HepG2 (cell line): ENCODE measurements at regions not wholly inside any gene's neighbourhood (a gene's known extent, or its start where the extent isn't known, plus 50 kb on each side); places are given as distances from the start of the nearest gene placed in this dataset.

Experiments used
- ATAC-seq: fragments of 200-7000 bp; cut with Tn5 transposase; 3 replicates; pipeline ENCODE4 v1.9.1; 2020; ENCODE audit warnings: mild to moderate bottlenecking, moderate library complexity
- BruUV-seq: library from RNA; stranded (reverse); fragments of 400-500 nt; replicated peaks from 2 replicates; lab custom pipeline; 2021; lab: Mats Ljungman, UMichigan
- CTCF ChIA-PET: fragments of 300-600 bp; formaldehyde crosslinking; extraction: SDS; loops from one replicate; lab custom pipeline; 2021; ENCODE audit warnings: low total read pairs, inconsistent platforms, low intra/inter-chr PET ratio; lab: Yijun Ruan, JAX
- POLR2A ChIA-PET: fragments of 350-600 bp; sonication (Branson Sonifier 250); formaldehyde crosslinking; loops from one replicate; lab custom pipeline; 2020; ENCODE audit warnings: antibody characterized with exemption, inconsistent platforms; lab: Yijun Ruan, JAX
- DNase-seq: peaks from one replicate; pipeline ENCODE4 v3.0.0-alpha.2; 2015; ENCODE audit warnings: low spot score
- FAIRE-seq: peaks from 3 replicates; lab custom pipeline; 2011; peaks lifted over from hg19 to GRCh38; lab: Jason Lieb, UNC
- H2AFZ ChIP-seq: one replicate; pipeline ENCODE4 v1.6.1; 2011; ENCODE audit warnings: low read length, inconsistent platforms
- H3K27ac ChIP-seq: fragments of 300-600 bp; 3 replicates; pipeline ENCODE4 v1.8.0; 2011; ENCODE audit warnings: mixed run types, mild to moderate bottlenecking, mixed read lengths, low read length, inconsistent platforms; ENCODE audit not compliant: insufficient read depth; ENCODE audit errors: extremely low read length
- H3K27me3 ChIP-seq, 2 experiments: fragments of 200-600 bp in 1 of 2; 2 replicates in 1 of 2; 3 replicates in 1 of 2; pipeline versions ENCODE4 v1.6.0 to v1.8.0; 2011; ENCODE audit warnings: low read length in 2 of 2, mild to moderate bottlenecking in 2 of 2, moderate library complexity in 2 of 2, inconsistent platforms in 1 of 2; ENCODE audit not compliant: insufficient read depth in 2 of 2, control insufficient read depth in 1 of 2
- H3K36me3 ChIP-seq, 2 experiments: fragments of 200-600 bp in 1 of 2; replicated peaks in 1 of 2; 2 replicates in 1 of 2; 3 replicates in 1 of 2; pipeline versions ENCODE4 v1.5.1 to v1.8.0; 2011; ENCODE audit warnings: low read length in 2 of 2, inconsistent platforms in 1 of 2; ENCODE audit not compliant: insufficient read depth in 2 of 2, control insufficient read depth in 1 of 2
- H3K4me1 ChIP-seq: 2 replicates; pipeline ENCODE4 v1.5.1; 2012; ENCODE audit warnings: low read length, inconsistent platforms; ENCODE audit not compliant: insufficient read depth
- H3K4me2 ChIP-seq: 2 replicates; pipeline ENCODE4 v1.6.0; 2011; ENCODE audit warnings: low read depth, low read length, inconsistent platforms
- H3K4me3 ChIP-seq, 3 experiments: fragments of 200-600 bp in 1 of 3; sonication (generic), shearing (Covaris generic) in 1 of 3; replicated peaks in 1 of 3; 2 replicates each; pipeline ENCODE4 v1.5.1; 2011 to 2016; ENCODE audit warnings: low read length in 3 of 3, inconsistent platforms in 2 of 3, low read depth in 2 of 3, mild to moderate bottlenecking in 2 of 3, control low read depth in 1 of 3, mixed read lengths in 1 of 3; ENCODE audit not compliant: insufficient read depth in 1 of 3
- H3K79me2 ChIP-seq: one replicate; pipeline ENCODE4 v1.6.1; 2011; ENCODE audit warnings: low read length, inconsistent platforms; ENCODE audit not compliant: insufficient read depth
- H3K9ac ChIP-seq: 2 replicates; pipeline ENCODE4 v1.6.0; 2011; ENCODE audit warnings: mild to moderate bottlenecking, low read depth, low read length, inconsistent platforms; ENCODE audit not compliant: insufficient read depth
- H3K9me3 ChIP-seq: 2 replicates; pipeline ENCODE4 v1.5.1; 2012; ENCODE audit warnings: mild to moderate bottlenecking, low read length
- H4K20me1 ChIP-seq: 2 replicates; pipeline ENCODE4 v1.6.0; 2011; ENCODE audit warnings: inconsistent platforms, mild to moderate bottlenecking, low read length, moderate library complexity; ENCODE audit not compliant: insufficient read depth
- AKAP8 ChIP-seq: sonication (generic); formaldehyde crosslinking; IDR thresholded peaks from 2 replicates; pipeline ENCODE4 v1.5.1; 2020; ENCODE audit warnings: mild to moderate bottlenecking, missing genetic modification reagents
- ATRX ChIP-seq: sonication (generic); formaldehyde crosslinking; IDR thresholded peaks from 2 replicates; pipeline ENCODE4 v1.4.0; 2020; ENCODE audit warnings: missing genetic modification reagents, borderline replicate concordance
- E2F2 ChIP-seq: sonication (generic); formaldehyde crosslinking; IDR thresholded peaks from 2 replicates; pipeline ENCODE4 v1.4.0; 2020; ENCODE audit warnings: missing genetic modification reagents, borderline replicate concordance
- HDAC1 ChIP-seq: sonication (generic); formaldehyde crosslinking; IDR thresholded peaks from 2 replicates; pipeline ENCODE4 v1.5.1; 2020; ENCODE audit warnings: mild to moderate bottlenecking, missing genetic modification reagents
- HINFP ChIP-seq: sonication (generic); formaldehyde crosslinking; IDR thresholded peaks from 2 replicates; pipeline ENCODE4 v1.4.0; 2020; ENCODE audit warnings: low read depth, mild to moderate bottlenecking, missing genetic modification reagents
- HOXD1 ChIP-seq: sonication (generic); formaldehyde crosslinking; IDR thresholded peaks from 2 replicates; pipeline ENCODE4 v1.5.0; 2020; ENCODE audit warnings: missing genetic modification reagents
- SALL2 ChIP-seq: sonication (generic); formaldehyde crosslinking; IDR thresholded peaks from 2 replicates; pipeline ENCODE4 v1.8.1; 2023; ENCODE audit warnings: mild to moderate bottlenecking, missing genetic modification reagents, inconsistent platforms
- SP5 ChIP-seq: IDR thresholded peaks from 2 replicates; pipeline ENCODE4 v1.6.1; 2016; ENCODE audit warnings: low read depth, borderline replicate concordance
- ZFP62 ChIP-seq: sonication (generic); formaldehyde crosslinking; IDR thresholded peaks from 2 replicates; pipeline ENCODE4 v1.4.0; 2020; ENCODE audit warnings: missing genetic modification reagents
- ZNF282 ChIP-seq: fragments of 450-650 bp; IDR thresholded peaks from 2 replicates; pipeline ENCODE4 v1.6.1; 2018; ENCODE audit not compliant: partially characterized antibody
- ZNF558 ChIP-seq: sonication (generic); formaldehyde crosslinking; IDR thresholded peaks from 2 replicates; pipeline ENCODE4 v1.9.0; 2022; ENCODE audit warnings: mild to moderate bottlenecking, missing genetic modification reagents, borderline replicate concordance
- ZNF614 ChIP-seq: IDR thresholded peaks from 2 replicates; pipeline ENCODE4 v1.6.1; 2018; ENCODE audit warnings: missing biosample characterization, missing genetic modification reagents, inconsistent platforms, borderline replicate concordance
- WGBS: methylation state at CpG from one replicate; pipeline ENCODE4 v1.1.6; 2017; ENCODE audit warnings: low lambda C conversion rate; 5-methylcytosine and 5-hydroxymethylcytosine counted together
- in situ Hi-C: cut with HindIII; loops from 2 replicates; pipeline ENCODE4 v1.10.0; 2017; ENCODE audit warnings: low pct_unique_long_range_greater_than_20kb; ENCODE audit not compliant: extremely low pct_ligation_motif_present
- intact Hi-C: fragments of 100-400 bp; cut with micrococcal nuclease; formaldehyde crosslinking; loops from one replicate; pipeline ENCODE4 v1.10.0; 2022; ENCODE audit not compliant: unreplicated experiment

- no peak for ATAC-seq
- POLR2A ChIA-PET = no interaction called here
- no TSS peak for BruUV-seq
These were observed 133.2 kb upstream of the GRIK3 start for GRCh38 chr1:37167479-37167878.

More at GRCh38 chr1:37167479-37167878, 133.2 kb upstream of the GRIK3 start:
- Histone ChIP-seq H3K4me2 (no peak overlapping the region), H3K4me1 (no peaks in the 10 kb centered on the region), H4K20me1 (no peaks in the 10 kb centered on the region), H3K9ac (no peak overlapping the region), H3K4me3 (no peak overlapping the region), H3K79me2 (no peaks in the 10 kb centered on the region), H3K9me3 (no peaks in the 10 kb centered on the region), H2AFZ (no peak overlapping the region), H3K27ac (no peak overlapping the region), H3K36me3 (no peaks in the 10 kb centered on the region), H3K27me3 (peaks cover 0 to 5% of the 10 kb centered on the region in 2 experiments; a peak in 1 of 5 replicates)
- WGBS = 0% methylated on average over 1 of the region's 1 CpG
- no peak for TF ChIP-seq ZNF282
- no peak for TF ChIP-seq HOXD1 (CRISPR knock-in tag)
- no peak for TF ChIP-seq ZNF614 (CRISPR knock-in tag)
- TF ChIP-seq SP5 (CRISPR knock-in tag) = no peak
- TF ChIP-seq E2F2 = no peak
- no peak for TF ChIP-seq ZFP62 (CRISPR knock-in tag)
- TF ChIP-seq HDAC1 = no peak
- no peak for TF ChIP-seq SALL2 (CRISPR knock-in tag)
- no peak for TF ChIP-seq ATRX (CRISPR knock-in tag)
- TF ChIP-seq HINFP (CRISPR knock-in tag) = no peak
- TF ChIP-seq AKAP8 (CRISPR knock-in tag) = no peak
- no peak for TF ChIP-seq ZNF558 (CRISPR knock-in tag)
- CTCF ChIA-PET = no interaction called here
- intact Hi-C loops = no loop called here
- DNase-seq (no peak), FAIRE-seq (no peak)
- in situ Hi-C loops = no loop called here
